A549 (cell line): ENCODE measurements at regions not wholly inside any gene's neighbourhood (a gene's known extent, or its start where the extent isn't known, plus 50 kb on each side); places are given as distances from the start of the nearest gene placed in this dataset.

Experiments
- ATAC-seq, 2 experiments: fragments of 200-7000 bp in 1 of 2; fragments of >200 bp in 1 of 2; cut with Nextera tagmentation in 1 of 2; cut with Tn5 transposase in 1 of 2; 3 replicates each; pipeline versions ENCODE4 v1.8.0 to v1.9.1; 2018 to 2020; ENCODE audit warnings: mild to moderate bottlenecking in 1 of 2, moderate library complexity in 1 of 2
- CTCF ChIA-PET: fragments of 300-600 bp; sonication (Branson Sonifier 250); formaldehyde crosslinking; extraction: SDS; loops from one replicate; lab custom pipeline; 2021; ENCODE audit warnings: antibody characterized with exemption, inconsistent platforms; lab: Yijun Ruan, JAX
- POLR2A ChIA-PET: fragments of 350-600 bp; formaldehyde crosslinking; extraction: SDS; loops from one replicate; lab custom pipeline; 2021; ENCODE audit warnings: antibody characterized with exemption, inconsistent platforms; lab: Yijun Ruan, JAX
- DNase-seq, 2 experiments: peaks; one replicate each; pipeline versions ENCODE4 v3.0.0 to v3.0.0-alpha.2; 2011 to 2016; ENCODE audit warnings: low read depth in 1 of 2, low spot score in 1 of 2
- FAIRE-seq: peaks from 2 replicates; lab custom pipeline; 2011; peaks lifted over from hg19 to GRCh38; lab: Jason Lieb, UNC
- H3K27ac ChIP-seq, 2 experiments: fragments of >200 bp; sonication (Bioruptor Twin); formaldehyde crosslinking; 3 replicates each; pipeline ENCODE4 v1.5.1; 2016 to 2017
- H3K4me1 ChIP-seq: fragments of >200 bp; sonication (Bioruptor Twin); formaldehyde crosslinking; 3 replicates; pipeline ENCODE4 v1.6.1; 2016
- H3K4me2 ChIP-seq: fragments of >200 bp; sonication (Bioruptor Twin); formaldehyde crosslinking; 3 replicates; pipeline ENCODE4 v1.6.1; 2016
- H3K4me3 ChIP-seq: fragments of >200 bp; sonication (Bioruptor Twin); formaldehyde crosslinking; 3 replicates; pipeline ENCODE4 v1.5.1; 2016
- H3K9me3 ChIP-seq: fragments of >200 bp; sonication (Bioruptor Twin); formaldehyde crosslinking; 3 replicates; pipeline ENCODE4 v1.6.1; 2016
- BHLHE40 ChIP-seq: IDR thresholded peaks from 2 replicates; pipeline ENCODE4 v1.6.1; 2012; ENCODE audit warnings: low read depth, low read length, inconsistent platforms
- CBX2 ChIP-seq: fragments of 200-600 bp; sonication (generic); IDR thresholded peaks from 2 replicates; pipeline ENCODE4 v1.6.1; 2016; ENCODE audit warnings: low read depth, mild to moderate bottlenecking, borderline replicate concordance
- CBX8 ChIP-seq: fragments of 200-600 bp; sonication (generic); IDR thresholded peaks from 2 replicates; pipeline ENCODE4 v1.6.1; 2016
- CEBPB ChIP-seq, 2 experiments: fragments of >200 bp in 1 of 2; sonication (Bioruptor Twin) in 1 of 2; formaldehyde crosslinking in 1 of 2; IDR thresholded peaks; 2 replicates each; pipeline ENCODE4 v1.6.1; 2012 to 2016
- E2F6 ChIP-seq: IDR thresholded peaks from 2 replicates; pipeline ENCODE4 v1.6.1; 2012; ENCODE audit warnings: low read depth, borderline replicate concordance
- ELK1 ChIP-seq: fragments of 150-350 bp; IDR thresholded peaks from 2 replicates; pipeline ENCODE4 v1.6.1; 2014; ENCODE audit warnings: low read depth, mild to moderate bottlenecking, low read length
- EP300 ChIP-seq, 2 experiments: fragments of >200 bp; sonication (Bioruptor Twin); formaldehyde crosslinking; IDR thresholded peaks; 2 replicates in 1 of 2; 3 replicates in 1 of 2; pipeline ENCODE4 v1.6.1; 2016 to 2017
- ESRRA ChIP-seq: fragments of 150-350 bp; IDR thresholded peaks from 2 replicates; pipeline ENCODE4 v1.6.1; 2014; ENCODE audit warnings: mild to moderate bottlenecking, low read length, borderline replicate concordance
- FOSL2 ChIP-seq, 2 experiments: fragments of 450-650 bp in 1 of 2; fragments of >200 bp in 1 of 2; sonication (Bioruptor Twin) in 1 of 2; formaldehyde crosslinking; IDR thresholded peaks; 2 replicates each; pipeline versions ENCODE4 v1.5.0 to v1.6.1; 2016 to 2020; ENCODE audit warnings: mild to moderate bottlenecking in 1 of 2, moderate library complexity in 1 of 2
- HDAC2 ChIP-seq: fragments of 200-600 bp; sonication (generic); IDR thresholded peaks from 2 replicates; pipeline ENCODE4 v1.6.1; 2016
- HES2 ChIP-seq: fragments of >200 bp; sonication (Bioruptor Twin); formaldehyde crosslinking; IDR thresholded peaks from 2 replicates; pipeline ENCODE4 v1.6.1; 2016
- HMGXB4 ChIP-seq: fragments of 250-450 bp; sonication (Bioruptor Pico); IDR thresholded peaks from 2 replicates; pipeline ENCODE4 v1.5.0; 2021; ENCODE audit warnings: mild to moderate bottlenecking, moderate library complexity, borderline replicate concordance
- HOXA7 ChIP-seq: fragments of 250-450 bp; sonication (Bioruptor Pico); IDR thresholded peaks from 2 replicates; pipeline ENCODE4 v1.5.0; 2020; ENCODE audit warnings: mild to moderate bottlenecking, moderate library complexity
- HOXB13 ChIP-seq: fragments of 250-450 bp; sonication (Bioruptor Pico); IDR thresholded peaks from 2 replicates; pipeline ENCODE4 v1.5.0; 2020; ENCODE audit warnings: low read depth, mild to moderate bottlenecking, moderate library complexity
- HOXB5 ChIP-seq: fragments of 250-450 bp; sonication (Bioruptor Pico); IDR thresholded peaks from 2 replicates; pipeline ENCODE4 v1.5.0; 2020; ENCODE audit warnings: mild to moderate bottlenecking, moderate library complexity
- JUNB ChIP-seq: fragments of >200 bp; sonication (Bioruptor Twin); formaldehyde crosslinking; IDR thresholded peaks from 2 replicates; pipeline ENCODE4 v1.6.1; 2016
- KDM1A ChIP-seq: fragments of 200-600 bp; sonication (generic); IDR thresholded peaks from 2 replicates; pipeline ENCODE4 v1.6.1; 2016; ENCODE audit warnings: low read depth, mild to moderate bottlenecking
- MAFK ChIP-seq: fragments of 450-650 bp; IDR thresholded peaks from 2 replicates; pipeline ENCODE4 v1.6.1; 2014; ENCODE audit not compliant: partially characterized antibody
- MYC ChIP-seq: IDR thresholded peaks from 2 replicates; pipeline ENCODE4 v1.6.1; 2012; ENCODE audit warnings: mild to moderate bottlenecking, inconsistent platforms, low read length, improper control_type of control experiment, borderline replicate concordance
- PHF8 ChIP-seq: fragments of 200-600 bp; sonication (generic); IDR thresholded peaks from 2 replicates; pipeline ENCODE4 v1.6.1; 2016; ENCODE audit warnings: low read depth, mild to moderate bottlenecking, antibody characterized with exemption, moderate library complexity, borderline replicate concordance
- RAD21 ChIP-seq, 2 experiments: fragments of >200 bp in 1 of 2; sonication (Bioruptor Twin) in 1 of 2; formaldehyde crosslinking in 1 of 2; IDR thresholded peaks in 1 of 2; conservative IDR thresholded peaks in 1 of 2; 2 replicates in 1 of 2; 3 replicates in 1 of 2; pipeline ENCODE4 v1.6.1; 2012 to 2018; ENCODE audit warnings: inconsistent platforms in 1 of 2
- RARB ChIP-seq: fragments of 250-450 bp; sonication (Bioruptor Pico); IDR thresholded peaks from 2 replicates; pipeline ENCODE4 v1.8.0; 2021; ENCODE audit warnings: mild to moderate bottlenecking, moderate library complexity
- REST ChIP-seq: fragments of 200-600 bp; sonication (generic); IDR thresholded peaks from 2 replicates; pipeline ENCODE4 v1.6.1; 2016; ENCODE audit warnings: antibody characterized with exemption, mild to moderate bottlenecking, moderate library complexity
- RFX5 ChIP-seq: fragments of 450-650 bp; IDR thresholded peaks from 2 replicates; pipeline ENCODE4 v1.7.1; 2014; ENCODE audit warnings: antibody characterized with exemption, mild to moderate bottlenecking, moderate library complexity
- SMC3 ChIP-seq: fragments of >200 bp; sonication (Bioruptor Twin); formaldehyde crosslinking; IDR thresholded peaks from 3 replicates; pipeline ENCODE4 v1.6.1; 2018; ENCODE audit warnings: inconsistent platforms
- SREBF2 ChIP-seq: fragments of 450-650 bp; IDR thresholded peaks from 2 replicates; pipeline ENCODE4 v1.6.1; 2014; ENCODE audit warnings: mild to moderate bottlenecking, moderate library complexity
- ZC3H11A ChIP-seq: fragments of 450-650 bp; IDR thresholded peaks from 2 replicates; pipeline ENCODE4 v1.6.1; 2014; ENCODE audit warnings: antibody characterized with exemption, mild to moderate bottlenecking
- ZNF302 ChIP-seq: fragments of 250-450 bp; sonication (Bioruptor Pico); IDR thresholded peaks from 2 replicates; pipeline ENCODE4 v1.9.0; 2021; ENCODE audit warnings: inconsistent platforms, mild to moderate bottlenecking, moderate library complexity
- WGBS: methylation state at CpG from one replicate; pipeline ENCODE4 v1.1.6; 2017; ENCODE audit errors: missing lambda C conversion rate; 5-methylcytosine and 5-hydroxymethylcytosine counted together

GRCh38 chr9:108801949-108802348, 53.8 kb downstream of the ACTL7B start:
- TF ChIP-seq EP300 (IDR thresholded peaks at IDR 0.05) (no peak), BHLHE40 (no peak), ZC3H11A (no peak), ELK1 (no peak), HOXA7 (CRISPR knock-in tag) (no peak), RARB (CRISPR knock-in tag) (no peak), ESRRA (no peak), JUNB (no peak), SREBF2 (no peak), HMGXB4 (CRISPR knock-in tag) (no peak), RFX5 (no peak), PHF8 (no peak), MAFK (no peak), MYC (no peak), ZNF302 (CRISPR knock-in tag) (no peak)
- FAIRE-seq (no peak), DNase-seq (no peak), ATAC-seq (no peak)
- POLR2A ChIA-PET = no interaction called here
- Histone ChIP-seq H3K4me3 (no peak overlapping the region), H3K4me2 (no peak overlapping the region), H3K27ac (no peak overlapping the region), H3K9me3 (no peaks in the 10 kb centered on the region), H3K4me1 (no peaks in the 10 kb centered on the region)
- CTCF ChIA-PET = interaction anchor here (1.1 to 2.6 kb wide), 6 partner anchors 10 to 1314 kb away, joined by 3 to 13 read pairs (median 4); no protein-coding TSS in a partner anchor
- 29% methylated on average over 2 of the region's 2 CpGs for WGBS

GRCh38 chr9:108800632-108801099, 55.1 kb downstream of the ACTL7B start:
- ChIA-PET CTCF (interaction anchor here (1.3 to 2.2 kb wide), 2 partner anchors 13 to 39 kb away, joined by 4 to 6 read pairs; no protein-coding TSS in a partner anchor), POLR2A (no interaction called here)
- no peak for FAIRE-seq

More at GRCh38 chr9:108800632-108801099, 55.1 kb downstream of the ACTL7B start:
- Histone ChIP-seq H3K27ac (no peak overlapping the region), H3K4me3 (no peak overlapping the region), H3K9me3 (no peaks in the 10 kb centered on the region), H3K4me2 (no peak overlapping the region), H3K4me1 (no peaks in the 10 kb centered on the region)
- 79% methylated on average over 3 of the region's 3 CpGs for WGBS
- ATAC-seq = no peak
- DNase-seq = no peak
- no peak for TF ChIP-seq CBX8
- TF ChIP-seq RAD21 (conservative IDR thresholded peaks at IDR 0.05 in 1 of 2, IDR thresholded peaks at IDR 0.05 in 1 of 2) = no peak
- no peak for TF ChIP-seq CEBPB (IDR thresholded peaks at IDR 0.05)
- no peak for TF ChIP-seq E2F6
- TF ChIP-seq SMC3 = no peak
- no peak for TF ChIP-seq HOXB13 (CRISPR knock-in tag)
- TF ChIP-seq REST = no peak
- TF ChIP-seq RARB (CRISPR knock-in tag) = no peak
- no peak for TF ChIP-seq ZC3H11A
- TF ChIP-seq BHLHE40 = no peak
- TF ChIP-seq HES2 = no peak
- no peak for TF ChIP-seq EP300 (IDR thresholded peaks at IDR 0.05)
- no peak for TF ChIP-seq CBX2
- no peak for TF ChIP-seq HDAC2
- TF ChIP-seq HOXB5 (CRISPR knock-in tag) = no peak
- no peak for TF ChIP-seq MYC
- TF ChIP-seq JUNB = no peak
- TF ChIP-seq KDM1A = no peak
- TF ChIP-seq FOSL2 (IDR thresholded peaks at IDR 0.05) = no peak
- TF ChIP-seq FOSL2 (CRISPR knock-in tag; IDR thresholded peaks at IDR 0.05) = no peak
